ENCODE measurements at regions not wholly inside any gene's neighbourhood (a gene's known extent, or its start where the extent isn't known, plus 50 kb on each side); places are given as distances from the start of the nearest gene placed in this dataset.

DNA sequence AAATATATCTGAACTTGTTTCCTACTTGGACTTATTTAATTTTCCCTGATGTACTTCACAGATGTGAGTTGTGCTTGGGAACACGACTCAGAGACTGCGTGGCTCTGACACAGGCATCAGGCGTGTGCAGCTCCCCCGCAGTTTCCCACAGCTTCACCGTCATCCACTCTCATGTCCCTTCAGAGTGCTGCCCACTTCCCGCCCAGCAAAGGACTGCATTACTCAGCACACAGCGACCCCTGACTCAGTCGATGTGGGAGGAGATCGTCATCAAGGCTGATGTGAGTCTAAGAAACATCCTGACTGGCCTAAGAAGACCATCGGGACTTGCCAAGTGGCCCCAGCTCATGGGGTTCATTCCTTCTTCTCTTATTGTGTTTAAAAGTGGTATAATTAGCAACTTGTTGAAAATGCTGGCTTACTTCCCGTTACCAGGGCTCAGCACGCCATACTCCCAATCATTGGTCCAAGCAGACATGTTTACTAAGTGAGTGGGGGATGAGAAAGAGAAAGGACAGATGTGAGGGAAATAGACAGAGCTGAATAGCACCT, 539.4 kb upstream of the JARID2 start:
- H3K4me3 ChIP-seq (ENCODE audit: low read depth, low read length): no peak overlapping the region

GRCh38 chr6:14707276-14707675, 538.6 kb upstream of the JARID2 start:
- H3K4me3 ChIP-seq (ENCODE audit: low read depth, low read length): no peak overlapping the region

DNA sequence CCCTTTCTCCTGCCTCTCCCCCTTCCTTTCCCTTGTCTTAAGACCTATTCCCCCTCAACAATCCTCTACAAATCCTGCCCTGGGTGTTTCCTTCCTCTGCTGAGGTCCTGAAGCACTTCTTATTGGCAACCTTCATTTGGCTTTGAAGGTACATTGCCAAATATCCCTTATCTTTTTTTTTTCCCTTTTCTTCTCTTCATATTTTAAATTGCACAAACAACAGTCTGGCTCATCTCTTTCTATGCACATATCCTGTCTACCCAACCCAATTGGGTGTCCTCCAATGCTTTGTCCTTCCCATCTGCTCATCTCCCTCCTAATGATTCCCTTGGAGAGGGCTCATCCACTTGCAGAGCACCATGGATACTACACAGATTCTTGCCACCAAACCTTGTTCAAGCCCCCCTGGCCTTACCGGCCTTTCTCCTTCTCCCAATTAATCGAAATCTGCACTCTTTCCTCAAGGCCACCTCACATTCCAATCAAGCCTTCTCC, 537.9 kb upstream of the JARID2 start:
- no peak overlapping the region for H3K4me3 ChIP-seq (ENCODE audit: low read depth, low read length)

- H3K4me3 ChIP-seq (ENCODE audit: low read depth, low read length): no peak overlapping the region
Measured at GRCh38 chr6:14709066-14709670, 536.7 kb upstream of the JARID2 start.

DNA sequence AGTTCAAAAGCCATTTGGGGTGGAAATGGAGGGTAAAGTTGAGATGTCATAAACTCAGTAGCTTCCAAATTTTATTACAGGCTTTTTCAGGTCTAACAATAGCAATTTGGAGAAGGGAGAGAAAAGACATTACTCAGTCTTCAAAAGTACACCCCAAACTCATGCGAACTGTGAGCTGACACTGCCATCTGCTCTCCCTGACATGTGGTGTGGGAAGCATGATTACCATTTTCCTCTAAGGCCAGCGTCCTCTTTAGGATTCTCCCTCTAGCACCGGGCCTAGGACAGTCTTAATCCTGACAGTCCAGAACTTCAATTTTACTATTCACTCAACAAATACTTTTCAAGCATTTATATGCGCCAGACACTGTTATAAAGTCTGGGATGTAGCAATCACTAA, 536.0 kb upstream of the JARID2 start:
- no peak overlapping the region for H3K4me3 ChIP-seq (ENCODE audit: low read depth, low read length)

- H3K4me3 ChIP-seq (ENCODE audit: low read depth, low read length): no peak overlapping the region
Measured at GRCh38 chr6:14710421-14710820, 535.4 kb upstream of the JARID2 start.

DNA sequence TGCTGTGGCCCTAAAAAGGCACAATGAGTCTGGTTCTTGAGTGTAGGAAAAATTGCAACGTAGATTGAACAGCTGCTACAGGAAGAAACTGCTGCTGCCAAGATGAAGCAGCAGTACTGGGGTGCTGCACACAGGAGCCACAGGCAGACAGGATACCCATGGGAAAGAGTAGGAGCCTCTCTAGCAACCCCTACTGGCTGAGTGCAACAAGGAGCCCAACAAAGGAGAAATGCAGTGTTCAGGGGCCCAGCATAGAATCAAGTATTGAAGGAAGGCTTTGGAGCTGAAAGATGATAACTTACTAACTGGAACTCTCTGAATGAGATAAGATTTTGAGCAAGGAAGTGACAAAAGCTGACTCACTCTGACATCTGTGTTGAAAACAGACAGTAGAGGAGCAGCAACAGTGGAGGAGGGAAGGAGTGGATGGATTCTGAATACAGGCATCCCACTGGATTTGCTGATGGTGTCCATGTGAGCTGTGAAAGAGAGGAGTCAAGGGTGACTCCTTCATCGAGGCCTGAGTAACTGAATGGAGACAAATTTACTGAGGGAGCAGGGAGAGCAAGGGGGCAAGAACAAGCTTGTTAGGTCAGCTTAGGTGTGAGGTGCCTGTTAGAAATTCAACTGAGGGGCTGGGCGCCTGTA, 534.7 kb upstream of the JARID2 start:
- no peak overlapping the region for H3K4me3 ChIP-seq (ENCODE audit: low read depth, low read length)

DNA sequence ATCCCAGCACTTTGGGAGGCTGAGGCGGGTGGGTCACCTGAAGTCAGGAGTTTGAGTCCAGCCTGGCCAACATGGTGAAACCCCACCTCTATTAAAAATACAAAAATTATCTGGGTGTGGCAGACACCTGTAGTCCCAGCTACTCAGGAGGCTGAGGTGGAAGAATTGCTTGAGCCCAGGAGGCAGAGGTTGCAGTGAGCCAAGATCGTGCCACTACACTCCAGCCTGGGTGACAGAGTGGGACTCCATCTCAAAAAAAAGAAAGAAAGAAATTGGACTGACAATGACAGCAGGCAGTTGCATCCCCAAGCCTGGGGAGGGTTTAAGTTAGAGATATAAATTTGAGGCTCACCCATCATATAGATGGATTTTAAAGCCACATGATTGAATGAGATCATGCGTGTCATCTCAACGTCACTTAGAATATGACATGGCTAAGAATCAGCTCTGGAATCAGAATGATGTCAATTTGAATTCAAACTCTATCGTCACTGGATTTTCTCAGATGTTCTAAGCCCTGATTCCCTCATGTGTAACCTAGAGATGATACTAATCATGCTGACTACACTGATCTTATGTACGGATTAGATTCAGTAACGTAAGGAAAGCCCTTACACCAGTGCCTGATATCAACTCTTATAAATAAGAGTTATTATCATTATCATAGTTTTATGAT, 534.0 kb upstream of the JARID2 start:
- no peak overlapping the region for H3K4me3 ChIP-seq (ENCODE audit: low read depth, low read length)

DNA sequence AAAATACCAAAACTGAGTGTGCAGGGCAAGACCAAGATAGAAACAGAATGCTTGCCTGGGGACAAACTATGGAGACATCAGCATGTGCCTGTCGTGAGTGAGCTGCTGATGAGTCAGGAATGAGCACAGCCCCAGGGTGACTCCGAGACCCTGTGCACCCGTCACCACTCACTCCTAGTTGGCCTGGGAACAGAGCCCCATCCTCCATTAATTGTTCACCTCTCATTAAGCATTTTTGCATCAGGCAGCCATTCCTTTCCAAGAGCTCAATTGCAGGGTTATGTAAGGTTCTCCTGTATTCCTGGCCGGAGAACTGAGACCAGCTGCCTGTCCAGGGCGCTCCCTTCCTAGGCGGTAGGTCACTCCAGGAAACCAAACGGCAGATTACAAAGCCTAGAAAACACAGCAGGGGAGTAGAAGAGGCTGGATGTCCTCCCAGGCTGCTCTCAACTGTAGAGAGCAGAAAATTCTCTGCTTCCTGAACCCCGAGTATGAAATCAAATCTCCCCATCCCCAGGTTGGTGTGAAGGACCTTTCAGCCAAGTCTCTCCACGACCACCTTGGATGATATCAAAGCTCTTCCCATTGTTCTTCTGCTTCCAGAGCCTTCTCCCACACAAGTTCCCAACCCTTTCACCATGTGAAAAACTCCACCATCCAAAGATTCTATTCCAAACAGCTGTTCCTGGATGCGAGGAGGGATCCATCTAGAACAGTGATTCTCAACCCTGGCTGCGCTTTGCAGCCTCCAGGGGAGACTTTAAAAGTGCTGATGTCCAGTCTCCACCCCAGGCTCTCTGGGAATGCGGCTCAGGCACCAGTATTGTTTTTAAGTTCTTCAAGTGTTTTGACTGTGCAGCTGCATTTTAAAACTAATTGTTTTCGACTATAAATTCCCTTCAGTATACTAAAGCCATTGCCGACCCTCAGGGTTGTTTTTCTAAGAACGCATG, 532.6 kb upstream of the JARID2 start:
- H3K4me3 ChIP-seq (ENCODE audit: low read depth, low read length): no peak overlapping the region

DNA sequence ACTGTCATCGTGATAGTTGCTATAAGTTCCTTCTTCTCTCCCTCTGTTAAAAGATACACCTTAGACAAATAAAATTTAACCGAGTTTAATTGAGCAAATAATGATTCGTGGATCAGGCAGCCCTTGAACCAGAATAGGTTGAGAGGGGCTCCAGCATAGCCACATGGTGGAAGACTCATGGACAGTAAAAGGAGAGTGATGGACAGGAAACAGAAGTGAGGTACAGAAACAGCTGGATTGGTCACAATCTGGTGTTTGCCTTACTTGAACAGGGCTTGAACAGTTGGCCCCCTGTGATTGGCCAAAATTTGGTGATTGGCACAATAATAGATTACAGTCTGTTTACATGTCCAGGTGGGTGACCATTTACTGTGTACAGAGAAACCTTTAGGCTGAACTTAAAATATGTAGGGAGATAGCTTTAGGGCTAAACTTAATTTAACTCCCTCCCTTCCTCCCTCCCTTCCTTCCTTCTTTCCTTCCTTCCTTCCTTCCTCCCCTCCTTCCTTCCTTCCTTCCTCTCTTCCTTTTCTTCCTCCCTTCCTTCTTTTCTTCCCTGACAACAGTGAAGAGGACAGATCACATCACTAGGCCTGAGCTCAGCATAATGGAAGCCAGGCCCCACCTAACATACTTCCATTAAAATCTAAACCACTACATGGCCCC, 531.8 kb upstream of the JARID2 start:
- no peak overlapping the region for H3K4me3 ChIP-seq (ENCODE audit: low read depth, low read length)

- no peak overlapping the region for H3K4me3 ChIP-seq (ENCODE audit: low read depth, low read length)
Measured at GRCh38 chr6:14715076-14715475, 530.8 kb upstream of the JARID2 start.

- H3K4me3 ChIP-seq (ENCODE audit: low read depth, low read length): no peak overlapping the region
Measured at GRCh38 chr6:14716499-14717146, 529.2 kb upstream of the JARID2 start.

DNA sequence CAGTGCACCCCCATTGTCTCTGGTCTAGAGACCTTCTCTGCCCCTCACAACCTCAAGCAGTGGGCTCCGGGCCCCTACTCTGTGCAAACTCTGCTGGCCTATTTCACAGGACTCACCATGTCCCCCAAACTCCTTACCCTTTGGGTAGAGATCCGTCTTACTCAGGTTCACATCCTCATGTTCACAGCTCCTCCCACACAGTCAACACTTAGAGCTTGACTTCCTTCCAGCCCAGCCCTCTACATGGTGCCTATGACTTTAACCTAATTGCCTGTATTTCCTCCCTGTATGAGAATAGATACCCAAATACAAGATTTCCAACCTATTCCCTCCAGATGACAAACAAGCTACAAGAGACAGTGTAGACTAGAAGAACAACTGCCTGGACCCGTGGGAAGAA, 528.6 kb upstream of the JARID2 start:
- no peak overlapping the region for H3K4me3 ChIP-seq (ENCODE audit: low read depth, low read length)

DNA sequence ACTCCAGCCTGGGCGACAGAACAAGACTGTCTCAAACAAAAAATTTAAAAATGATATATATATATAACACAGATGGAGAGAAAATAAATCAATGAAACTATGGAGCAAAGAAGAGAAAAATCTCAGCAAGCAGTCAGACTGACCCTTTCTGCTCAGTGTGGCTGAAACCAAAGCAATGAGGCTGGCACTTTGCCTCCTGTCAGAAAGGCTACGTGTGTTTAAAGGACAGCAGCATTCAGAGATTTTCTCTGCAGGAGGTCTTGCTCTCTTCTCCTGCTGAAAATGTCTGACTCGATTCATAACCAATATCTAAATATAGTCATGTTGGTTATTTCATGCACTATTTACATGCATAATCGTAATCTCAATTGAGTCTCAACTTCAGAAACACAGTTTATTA, 527.0 kb upstream of the JARID2 start:
- no peak overlapping the region for H3K4me3 ChIP-seq (ENCODE audit: low read depth, low read length)

DNA sequence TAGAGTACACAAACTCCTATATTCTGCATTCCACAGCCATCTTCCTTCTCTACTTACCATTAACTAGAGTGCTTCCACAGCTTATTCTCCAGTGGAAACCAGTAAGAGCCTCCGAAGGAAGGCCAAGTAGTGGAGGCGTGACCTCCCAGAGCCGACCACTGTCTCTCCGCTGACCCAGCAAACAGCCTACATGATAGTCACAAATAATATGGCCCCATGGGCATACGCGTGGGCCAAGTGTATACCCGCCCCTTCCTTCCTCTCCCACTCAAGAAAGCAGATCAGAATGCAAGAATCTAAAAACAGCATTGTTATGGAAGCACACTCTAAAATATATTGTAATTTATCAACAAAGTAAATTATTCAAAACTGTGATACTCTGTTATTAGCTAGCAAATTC, 526.6 kb upstream of the JARID2 start:
- H3K4me3 ChIP-seq (ENCODE audit: low read depth, low read length): no peak overlapping the region

DNA sequence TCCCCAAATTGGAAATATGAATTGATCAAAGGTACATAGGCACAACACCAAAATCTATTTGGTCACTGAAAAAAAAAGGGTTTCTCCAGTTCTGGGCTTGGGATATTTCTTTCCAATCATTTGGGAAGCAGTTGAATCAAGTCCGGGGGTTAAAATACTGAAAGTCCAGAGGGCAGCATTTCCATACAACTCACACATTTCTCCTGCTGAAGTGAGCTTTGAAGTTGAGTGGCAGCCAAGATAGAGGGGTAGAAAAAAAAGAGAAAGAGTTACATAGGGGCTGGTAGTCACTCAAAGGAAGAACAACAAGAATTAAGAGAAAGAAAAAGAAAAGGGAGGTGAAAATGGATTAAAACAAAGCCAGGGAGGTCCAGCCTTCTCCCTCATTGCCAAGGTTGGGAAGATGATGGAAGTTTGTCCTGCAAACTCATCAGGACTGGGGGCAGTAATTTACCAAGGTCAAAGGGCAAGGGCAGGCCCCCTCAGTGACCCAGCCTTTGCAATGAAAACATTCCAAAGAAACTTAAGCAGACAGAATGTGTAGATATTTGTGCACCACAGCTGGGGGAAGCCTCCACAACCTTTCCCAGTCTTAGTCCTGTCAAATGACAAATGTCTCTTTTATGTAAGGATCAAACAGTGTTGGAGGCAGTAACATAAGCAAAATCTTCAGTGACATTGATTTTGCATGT, 525.3 kb upstream of the JARID2 start:
- no peak overlapping the region for H3K4me3 ChIP-seq (ENCODE audit: low read depth, low read length)

DNA sequence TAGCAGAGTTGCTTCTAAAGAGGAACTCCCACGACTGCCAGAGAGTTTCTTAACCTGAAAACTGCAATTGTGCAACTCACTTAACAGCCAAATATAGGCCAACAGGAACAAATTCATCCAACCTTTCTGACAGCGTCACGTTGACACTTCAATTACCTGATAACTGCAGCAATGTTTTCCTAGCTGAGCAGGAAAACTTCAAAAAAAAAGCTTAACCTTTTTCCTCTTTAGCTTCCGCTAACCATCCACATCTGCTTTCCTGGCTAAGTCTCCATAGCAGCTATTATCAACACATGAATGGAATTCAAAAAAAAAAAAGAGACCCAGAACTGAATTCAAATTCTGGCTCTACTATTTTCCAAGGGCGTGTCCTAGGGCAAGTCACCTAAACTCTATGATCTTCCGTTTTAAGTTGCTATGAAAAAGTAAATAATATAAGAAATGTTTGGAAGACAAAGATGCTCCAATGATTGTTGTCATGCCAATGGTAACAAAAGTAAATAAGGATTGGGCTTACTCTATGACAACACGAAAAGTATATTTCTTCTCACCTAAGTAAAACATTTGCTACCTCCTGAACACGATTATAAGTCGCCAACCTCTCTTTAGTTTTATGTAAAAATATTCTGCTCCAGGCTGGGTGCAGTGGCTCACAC, 524.6 kb upstream of the JARID2 start:
- H3K4me3 ChIP-seq (ENCODE audit: low read depth, low read length): no peak overlapping the region

- H3K4me3 ChIP-seq (ENCODE audit: low read depth, low read length): no peak overlapping the region
Measured at GRCh38 chr6:14722001-14722562, 523.8 kb upstream of the JARID2 start.

Measured in iPS-11a (cell line).